ENCODE measurements at regions not wholly inside any gene's neighbourhood (a gene's known extent, or its start where the extent isn't known, plus 50 kb on each side); places are given as distances from the start of the nearest gene placed in this dataset.

- H3K27me3 ChIP-seq = no peaks in the 10 kb centered on the region
- no peak overlapping the region for H3K27ac ChIP-seq
- DNase-seq = no peak
- no peak overlapping the region for H3K4me3 ChIP-seq
- TF ChIP-seq, protein P1, sequence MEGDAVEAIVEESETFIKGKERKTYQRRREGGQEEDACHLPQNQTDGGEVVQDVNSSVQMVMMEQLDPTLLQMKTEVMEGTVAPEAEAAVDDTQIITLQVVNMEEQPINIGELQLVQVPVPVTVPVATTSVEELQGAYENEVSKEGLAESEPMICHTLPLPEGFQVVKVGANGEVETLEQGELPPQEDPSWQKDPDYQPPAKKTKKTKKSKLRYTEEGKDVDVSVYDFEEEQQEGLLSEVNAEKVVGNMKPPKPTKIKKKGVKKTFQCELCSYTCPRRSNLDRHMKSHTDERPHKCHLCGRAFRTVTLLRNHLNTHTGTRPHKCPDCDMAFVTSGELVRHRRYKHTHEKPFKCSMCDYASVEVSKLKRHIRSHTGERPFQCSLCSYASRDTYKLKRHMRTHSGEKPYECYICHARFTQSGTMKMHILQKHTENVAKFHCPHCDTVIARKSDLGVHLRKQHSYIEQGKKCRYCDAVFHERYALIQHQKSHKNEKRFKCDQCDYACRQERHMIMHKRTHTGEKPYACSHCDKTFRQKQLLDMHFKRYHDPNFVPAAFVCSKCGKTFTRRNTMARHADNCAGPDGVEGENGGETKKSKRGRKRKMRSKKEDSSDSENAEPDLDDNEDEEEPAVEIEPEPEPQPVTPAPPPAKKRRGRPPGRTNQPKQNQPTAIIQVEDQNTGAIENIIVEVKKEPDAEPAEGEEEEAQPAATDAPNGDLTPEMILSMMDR (IDR thresholded peaks at IDR 0.05) = no peak
- H3K36me3 ChIP-seq = no peaks in the 10 kb centered on the region
- H3K4me1 ChIP-seq = no peaks in the 10 kb centered on the region
- intact Hi-C loops (cut with DNase I; ENCODE audit: low total_unique reads) = no loop called here
- no peaks in the 10 kb centered on the region for H3K9me3 ChIP-seq
These were observed 1069.6 kb upstream of the B3GALT2 start for GRCh38 chr1:194256010-194256409.

- intact Hi-C loops (cut with DNase I; ENCODE audit: low total_unique reads) = no loop called here
- H3K27ac ChIP-seq = no peak overlapping the region
- no peaks in the 10 kb centered on the region for H3K27me3 ChIP-seq
- H3K4me1 ChIP-seq = no peaks in the 10 kb centered on the region
- DNase-seq = no peak
- H3K36me3 ChIP-seq = no peaks in the 10 kb centered on the region
- TF ChIP-seq, protein P1 (IDR thresholded peaks at IDR 0.05) = no peak
- H3K4me3 ChIP-seq = no peak overlapping the region
- no peaks in the 10 kb centered on the region for H3K9me3 ChIP-seq
These were observed 1065.8 kb upstream of the B3GALT2 start for GRCh38 chr1:194252199-194252598.

- TF ChIP-seq, protein P1 (IDR thresholded peaks at IDR 0.05) = no peak
- Histone ChIP-seq H3K27ac (no peak overlapping the region), H3K36me3 (no peaks in the 10 kb centered on the region), H3K27me3 (no peaks in the 10 kb centered on the region), H3K9me3 (no peaks in the 10 kb centered on the region), H3K4me3 (no peak overlapping the region), H3K4me1 (no peaks in the 10 kb centered on the region)
- no peak for DNase-seq
- intact Hi-C loops (cut with DNase I; ENCODE audit: low total_unique reads) = no loop called here
These were observed 1054.8 kb upstream of the B3GALT2 start for GRCh38 chr1:194241215-194241614.

GRCh38 chr1:194233069-194233468 lies 1046.7 kb upstream of the B3GALT2 start:
- TF ChIP-seq, protein P1 (IDR thresholded peaks at IDR 0.05) = no peak
- intact Hi-C loops (cut with DNase I; ENCODE audit: low total_unique reads) = no loop called here
- H3K27ac ChIP-seq = no peak overlapping the region
- H3K9me3 ChIP-seq = no peaks in the 10 kb centered on the region
- no peak for DNase-seq
- H3K4me3 ChIP-seq = no peak overlapping the region
- H3K4me1 ChIP-seq = peaks cover 0 to 5% (median 0%) of the 10 kb centered on the region in 4 donors
- no peaks in the 10 kb centered on the region for H3K36me3 ChIP-seq
- no peaks in the 10 kb centered on the region for H3K27me3 ChIP-seq

- no peak overlapping the region for H3K4me3 ChIP-seq
- no peak overlapping the region for H3K27ac ChIP-seq
- no peaks in the 10 kb centered on the region for H3K27me3 ChIP-seq
- H3K36me3 ChIP-seq = no peaks in the 10 kb centered on the region
- peaks cover 0 to 5% (median 0%) of the 10 kb centered on the region in 4 donors for H3K4me1 ChIP-seq
- no peaks in the 10 kb centered on the region for H3K9me3 ChIP-seq
- TF ChIP-seq, protein P1 (IDR thresholded peaks at IDR 0.05) = no peak
- no peak for DNase-seq
- intact Hi-C loops (cut with DNase I; ENCODE audit: low total_unique reads) = no loop called here
These were observed 1044.1 kb upstream of the B3GALT2 start for GRCh38 chr1:194230351-194231144.

All from tibial artery (tissue), 4 donors.